ENCODE measurements at regions not wholly inside any gene's neighbourhood (a gene's known extent, or its start where the extent isn't known, plus 50 kb on each side); places are given as distances from the start of the nearest gene placed in this dataset.
"Not testable (repeated sequence)": the region's sequence is repeated elsewhere in the genome, so short reads cannot be mapped to it uniquely, and the experiment has no call there.

DNA sequence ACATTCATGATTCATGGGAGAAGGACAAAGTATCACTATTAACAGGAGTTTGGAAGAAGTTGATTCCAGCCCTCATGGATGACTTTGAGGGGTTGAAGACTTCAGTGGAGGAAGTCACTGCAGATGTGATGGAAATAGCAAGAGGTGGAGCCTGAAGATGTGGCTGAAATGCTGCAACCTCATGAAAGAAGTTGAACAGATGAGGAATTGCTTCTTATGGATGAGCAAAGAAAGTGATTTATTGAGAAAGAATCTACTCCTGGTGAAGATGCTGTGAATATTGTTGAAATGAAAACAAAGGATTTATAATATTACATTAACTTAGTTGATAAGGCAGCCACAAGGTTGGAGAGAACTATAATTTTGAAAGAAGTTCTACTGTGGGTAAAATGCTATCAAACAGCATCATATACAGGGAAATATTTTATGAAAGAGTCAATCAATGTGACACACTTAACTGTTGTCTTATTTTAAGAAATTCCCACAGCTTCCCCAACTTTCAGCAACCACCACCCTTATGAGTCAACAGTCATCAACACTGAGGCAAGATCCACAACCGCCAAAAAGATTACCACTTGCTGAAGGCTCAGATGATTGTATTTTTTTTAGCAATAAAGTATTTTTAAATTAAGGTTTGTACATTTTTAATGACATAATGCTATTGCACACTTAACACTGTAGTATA lies 302.6 kb downstream of the CBLL2 start:
- no peak overlapping the region for H3K4me3 ChIP-seq (ENCODE audit: low read depth, poor library complexity, severe bottlenecking)
- 76 to 100% methylated on average over 1 of the region's 1 CpG for WGBS, 2 donors
- TF ChIP-seq POLR2A (IDR thresholded peaks at IDR 0.05) (no peak), CTCF (IDR thresholded peaks at IDR 0.05) (no peak)
- intact Hi-C loops (cut with DNase I; ENCODE audit: low total_unique reads), result no loop called here
- DNase-seq (ENCODE audit: low spot score in 2 of 2), result no peak

GRCh38 chrX:22577181-22577580 lies 304.5 kb downstream of the CBLL2 start:
- H3K4me3 ChIP-seq (ENCODE audit: low read depth, poor library complexity, severe bottlenecking), result no peak overlapping the region
- no peak for TF ChIP-seq CTCF (IDR thresholded peaks at IDR 0.05)
- intact Hi-C loops (cut with DNase I; ENCODE audit: low total_unique reads), result no loop called here
- no peak for DNase-seq (ENCODE audit: low spot score in 2 of 2)
- WGBS, 2 donors, result 56 to 77% methylated on average over 3 of the region's 3 CpGs

- no peak for TF ChIP-seq POLR2A (IDR thresholded peaks at IDR 0.05)
- TF ChIP-seq CTCF (IDR thresholded peaks at IDR 0.05), result no peak
- no peak for DNase-seq (ENCODE audit: low spot score in 2 of 2)
- intact Hi-C loops (cut with DNase I; ENCODE audit: low total_unique reads), result no loop called here
- 67 to 69% methylated on average over 1 of the region's 1 CpG for WGBS, 2 donors
- no peak overlapping the region for H3K4me3 ChIP-seq (ENCODE audit: low read depth, poor library complexity, severe bottlenecking)
Measured at GRCh38 chrX:22585831-22586230, 313.1 kb downstream of the CBLL2 start.

DNA sequence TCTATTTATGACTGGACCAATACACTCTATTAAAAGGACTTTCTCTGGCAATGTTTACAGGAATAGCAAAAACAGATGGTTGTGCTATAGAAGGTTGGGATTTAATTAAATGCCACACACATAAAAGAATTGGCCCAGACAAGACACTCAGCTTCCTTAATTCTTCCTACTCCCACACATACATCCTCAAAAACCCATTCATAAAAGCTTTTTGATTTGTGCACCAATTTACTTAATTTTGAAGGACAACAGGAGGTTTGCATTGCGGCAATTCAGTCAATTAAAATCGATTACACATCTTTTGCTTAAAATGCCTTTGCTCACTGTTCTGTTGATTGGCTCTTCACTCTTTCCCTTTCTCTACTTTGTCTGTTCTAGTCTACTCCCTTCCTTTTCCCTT lies 317.1 kb downstream of the CBLL2 start:
- intact Hi-C loops (cut with DNase I; ENCODE audit: low total_unique reads), result no loop called here
- WGBS, 2 donors, result 74 to 77% methylated on average over 2 of the region's 2 CpGs
- TF ChIP-seq CTCF (IDR thresholded peaks at IDR 0.05) (no peak), POLR2A (IDR thresholded peaks at IDR 0.05) (no peak)
- DNase-seq (ENCODE audit: low spot score in 2 of 2), result no peak
- H3K4me3 ChIP-seq (ENCODE audit: low read depth, poor library complexity, severe bottlenecking), result no peak overlapping the region

DNA sequence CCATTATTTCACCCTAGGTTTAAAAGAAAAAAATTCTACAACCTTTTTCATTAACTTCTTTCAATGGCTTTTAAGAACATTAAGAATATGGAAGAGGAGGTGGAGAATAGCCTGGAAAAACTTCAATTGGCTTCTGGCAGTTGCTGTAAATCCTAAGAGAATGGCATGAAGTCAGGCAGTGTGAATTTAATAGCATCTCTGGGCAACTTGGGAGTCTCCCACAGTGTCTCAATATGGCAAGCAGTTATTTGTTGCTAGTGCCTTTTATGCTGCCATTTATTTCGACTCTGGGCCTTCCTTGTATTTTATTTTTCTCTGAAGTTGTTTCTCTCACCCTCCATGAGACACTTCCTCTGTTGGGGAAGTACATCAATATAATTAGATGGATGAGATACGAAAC lies 322.1 kb downstream of the CBLL2 start:
- DNase-seq (ENCODE audit: low spot score in 2 of 2), result no peak
- no peak for TF ChIP-seq POLR2A (IDR thresholded peaks at IDR 0.05)
- TF ChIP-seq CTCF (IDR thresholded peaks at IDR 0.05), result no peak
- H3K4me3 ChIP-seq (ENCODE audit: low read depth, poor library complexity, severe bottlenecking), result no peak overlapping the region
- intact Hi-C loops (cut with DNase I; ENCODE audit: low total_unique reads), result no loop called here
- WGBS, 2 donors, result 51 to 78% methylated on average over 2 of the region's 2 CpGs

- DNase-seq (ENCODE audit: low spot score in 2 of 2), result no peak
- no peak for TF ChIP-seq POLR2A (IDR thresholded peaks at IDR 0.05)
- no peak for TF ChIP-seq CTCF (IDR thresholded peaks at IDR 0.05)
- intact Hi-C loops (cut with DNase I; ENCODE audit: low total_unique reads), result no loop called here
- H3K4me3 ChIP-seq (ENCODE audit: low read depth, poor library complexity, severe bottlenecking), result no peak overlapping the region
- 87% methylated on average over 5 of the region's 5 CpGs for WGBS, 2 donors
Measured at GRCh38 chrX:22603060-22603459, 330.3 kb downstream of the CBLL2 start.

DNA sequence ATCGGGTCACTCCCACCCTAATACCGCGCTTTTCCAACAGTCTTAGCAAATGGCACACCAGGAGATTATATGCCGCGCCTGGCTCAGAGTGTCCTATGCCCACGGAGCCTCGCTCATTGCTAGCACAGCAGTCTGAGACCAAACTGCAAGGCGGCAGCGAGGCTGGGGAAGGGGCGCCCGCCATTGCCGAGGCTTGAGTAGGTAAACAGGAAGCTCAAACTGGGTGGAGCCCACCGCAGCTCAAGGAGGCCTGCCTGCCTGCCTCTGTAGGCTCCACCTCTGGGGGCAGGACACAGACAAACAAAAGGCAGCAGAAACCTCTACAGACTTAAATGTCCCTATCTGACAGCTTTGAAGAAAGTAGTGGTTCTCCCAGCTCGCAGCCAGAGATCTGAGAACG lies 336.7 kb downstream of the CBLL2 start:
- DNase-seq (ENCODE audit: low spot score in 2 of 2); H3K4me3 ChIP-seq (ENCODE audit: low read depth, poor library complexity, severe bottlenecking); intact Hi-C loops (cut with DNase I; ENCODE audit: low total_unique reads): not testable (repeated sequence)
- 88 to 91% methylated on average over 9 to 15 of the region's 15 CpGs for WGBS, 2 donors

All from lower leg skin (tissue), 4 donors.